Central memory CD8-positive, alpha-beta T cell (primary cell): ENCODE measurements at regions not wholly inside any gene's neighbourhood (a gene's known extent, or its start where the extent isn't known, plus 50 kb on each side); places are given as distances from the start of the nearest gene placed in this dataset.

Source experiments
- ATAC-seq: fragments of 150-1000 bp; cut with Tn5 transposase; replicated peaks from 2 replicates; pipeline ENCODE4 v1.10.0; 2022; ENCODE audit warnings: mild to moderate bottlenecking, moderate FRiP score, moderate number of reproducible peaks; ENCODE audit not compliant: poor library complexity, severe bottlenecking; ENCODE audit errors: extremely low read depth
- DNase-seq, 2 donors: peaks; one replicate each; pipeline ENCODE4 v3.0.0; 2021; ENCODE audit warnings: low spot score in 2 of 2
- H3K27ac Mint-ChIP-seq: one replicate; pipeline ENCODE4 v1.8.0; 2022; ENCODE audit warnings: low read depth, mild to moderate bottlenecking, moderate library complexity, mixed read lengths
- H3K27me3 Mint-ChIP-seq: one replicate; pipeline ENCODE4 v1.8.0; 2022; ENCODE audit warnings: mixed read lengths
- H3K36me3 Mint-ChIP-seq: one replicate; pipeline ENCODE4 v1.8.0; 2022; ENCODE audit warnings: mild to moderate bottlenecking, moderate library complexity, mixed read lengths; ENCODE audit not compliant: insufficient read depth
- H3K4me1 Mint-ChIP-seq: one replicate; pipeline ENCODE4 v1.8.0; 2022; ENCODE audit warnings: mixed read lengths
- H3K4me3 Mint-ChIP-seq: one replicate; pipeline ENCODE4 v1.8.0; 2022; ENCODE audit warnings: mild to moderate bottlenecking, moderate library complexity, mixed read lengths
- H3K9me3 Mint-ChIP-seq: one replicate; pipeline ENCODE4 v1.8.0; 2022; ENCODE audit warnings: mixed read lengths

DNA sequence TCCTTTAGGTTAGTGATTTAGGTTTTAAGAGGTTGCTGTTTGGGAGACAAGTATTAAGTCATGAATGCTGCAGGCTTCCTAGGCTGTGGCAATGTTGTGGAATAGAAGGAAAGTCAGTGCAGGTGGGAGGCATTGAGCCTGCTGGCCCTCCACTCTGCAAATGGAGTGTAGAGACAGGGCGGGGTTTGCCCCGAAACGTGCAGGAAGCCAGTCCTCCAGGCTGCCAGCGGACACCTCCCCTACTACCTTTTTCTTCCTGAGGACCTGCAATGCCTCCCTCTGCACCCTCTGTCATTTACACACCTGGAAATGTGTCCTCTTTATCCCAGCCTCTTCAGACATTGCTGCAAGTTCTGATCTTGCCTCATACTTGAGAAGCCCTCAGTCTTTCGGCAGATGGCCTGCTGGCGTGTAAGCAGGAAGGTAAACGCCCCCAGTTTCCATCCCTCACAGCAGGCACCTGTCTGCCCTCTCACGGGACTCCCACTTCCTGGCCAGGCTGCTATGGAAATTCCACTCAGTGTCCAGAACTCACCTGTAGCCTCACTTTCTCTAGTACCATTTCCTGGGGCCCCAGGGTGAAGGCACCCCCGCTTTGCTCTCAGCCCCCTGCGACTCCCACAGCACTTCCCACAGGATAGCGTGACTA lies 81.6 kb upstream of the BOD1 start:
- Mint-ChIP-seq H3K4me3 (no peak overlapping the region), H3K27ac (no peak overlapping the region), H3K4me1 (peaks cover 5% of the 10 kb centered on the region), H3K27me3 (peaks cover 18% of the 10 kb centered on the region), H3K9me3 (no peaks in the 10 kb centered on the region), H3K36me3 (no peaks in the 10 kb centered on the region)
- no peak for ATAC-seq
- no peak for DNase-seq

GRCh38 chr5:173699966-173700365 lies 83.5 kb upstream of the BOD1 start:
- Mint-ChIP-seq H3K4me1 (peaks cover 5% of the 10 kb centered on the region), H3K36me3 (no peaks in the 10 kb centered on the region), H3K27ac (no peak overlapping the region), H3K9me3 (no peaks in the 10 kb centered on the region), H3K4me3 (no peak overlapping the region), H3K27me3 (peaks cover 18% of the 10 kb centered on the region)
- ATAC-seq: no peak
- no peak for DNase-seq

DNA sequence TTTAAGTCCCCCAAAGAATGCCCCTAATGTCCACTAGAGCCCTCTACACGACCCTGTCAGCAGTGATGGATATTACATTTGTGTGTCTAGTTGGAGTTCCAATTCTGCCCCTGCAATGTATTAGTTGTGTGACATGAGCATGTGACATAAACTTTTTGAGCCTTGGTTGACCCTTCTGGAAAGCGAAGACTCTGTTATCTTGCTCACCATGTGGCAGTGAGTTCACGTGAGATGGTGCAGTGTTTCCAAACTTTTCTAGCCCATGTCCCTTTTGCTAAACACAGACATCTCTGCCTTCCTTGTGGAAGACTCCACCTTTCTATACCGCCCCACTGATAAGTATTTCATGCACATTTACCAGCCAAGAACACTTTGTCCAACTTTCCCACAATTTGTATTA lies 87.0 kb upstream of the BOD1 start:
- H3K9me3 Mint-ChIP-seq: no peaks in the 10 kb centered on the region
- no peaks in the 10 kb centered on the region for H3K36me3 Mint-ChIP-seq
- peaks cover 3% of the 10 kb centered on the region for H3K27me3 Mint-ChIP-seq
- DNase-seq (no peak), ATAC-seq (no peak)
- H3K4me1 Mint-ChIP-seq: peaks cover 2% of the 10 kb centered on the region
- no peak overlapping the region for H3K4me3 Mint-ChIP-seq
- H3K27ac Mint-ChIP-seq: no peak overlapping the region

DNA sequence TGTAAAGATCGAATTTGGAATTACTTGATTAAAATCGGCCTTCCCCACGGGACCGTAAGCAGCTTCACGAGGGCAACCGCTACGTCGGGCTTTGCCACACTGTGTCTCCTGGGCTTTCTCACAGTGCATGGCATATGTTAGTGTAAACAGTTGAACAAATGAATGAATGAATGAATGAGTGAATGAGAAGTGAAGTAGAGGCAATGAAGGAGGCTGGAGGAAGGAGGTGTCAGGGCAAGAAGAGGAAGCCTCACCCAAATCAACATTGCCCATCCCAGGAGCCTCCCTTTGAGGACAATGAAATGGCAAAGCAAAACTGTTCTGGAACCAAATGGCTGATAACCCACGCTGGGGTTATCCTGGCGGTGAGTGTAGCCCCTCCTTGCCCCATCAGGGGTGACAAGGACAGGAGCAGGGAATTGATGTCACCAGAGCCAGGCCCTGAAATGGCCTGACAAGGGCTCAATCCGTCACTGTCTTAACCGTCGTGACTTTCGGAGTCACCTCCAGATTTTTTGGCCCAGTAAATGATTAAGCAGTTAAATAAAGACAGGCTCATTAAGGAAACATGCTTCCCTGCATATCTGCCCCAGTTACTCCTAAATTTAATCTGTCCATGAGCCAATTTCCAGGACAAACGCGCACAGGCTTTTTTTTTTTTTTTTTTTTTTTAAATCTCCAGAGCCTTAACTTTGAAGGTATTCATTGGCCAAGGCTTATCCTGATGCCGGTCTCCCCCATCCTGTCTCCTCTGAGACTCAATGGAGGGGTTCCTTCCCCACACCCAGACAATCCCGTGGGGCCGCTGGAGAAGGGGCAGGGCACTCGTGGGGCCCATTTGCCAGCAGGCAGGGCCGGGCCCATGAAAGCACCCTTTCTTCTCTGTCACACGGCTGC lies 88.4 kb upstream of the BOD1 start:
- H3K4me1 Mint-ChIP-seq: no peaks in the 10 kb centered on the region
- H3K36me3 Mint-ChIP-seq: no peaks in the 10 kb centered on the region
- ATAC-seq (no peak), DNase-seq (no peak)
- no peaks in the 10 kb centered on the region for H3K27me3 Mint-ChIP-seq
- no peak overlapping the region for H3K27ac Mint-ChIP-seq
- no peaks in the 10 kb centered on the region for H3K9me3 Mint-ChIP-seq
- H3K4me3 Mint-ChIP-seq: no peak overlapping the region

DNA sequence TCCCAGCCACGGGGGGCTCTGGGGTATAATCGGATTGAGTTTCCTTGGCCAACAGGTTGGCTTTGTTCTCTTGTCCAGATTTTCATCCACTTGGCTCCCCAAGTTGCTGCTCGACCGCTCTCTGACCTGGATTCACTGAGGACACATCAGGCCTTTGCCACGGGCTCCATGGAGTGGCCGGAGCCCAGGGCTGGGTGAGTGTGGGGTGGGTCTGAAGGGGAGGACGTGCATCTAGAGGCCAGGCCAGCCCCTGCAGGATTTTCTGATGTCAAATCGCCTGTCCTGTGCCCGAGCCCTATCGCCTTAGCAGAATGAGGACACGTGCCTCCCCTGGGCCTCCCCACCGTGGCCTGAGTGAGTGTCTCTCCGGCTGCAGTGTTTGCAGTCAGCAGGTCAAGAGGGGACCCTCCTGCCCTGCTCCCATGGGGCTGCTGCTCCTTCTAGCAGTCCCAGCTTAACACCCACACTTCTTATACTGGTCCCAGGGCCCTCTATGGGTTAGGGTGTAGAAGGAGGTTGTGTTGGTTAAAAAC lies 89.1 kb upstream of the BOD1 start:
- ATAC-seq: no peak

DNA sequence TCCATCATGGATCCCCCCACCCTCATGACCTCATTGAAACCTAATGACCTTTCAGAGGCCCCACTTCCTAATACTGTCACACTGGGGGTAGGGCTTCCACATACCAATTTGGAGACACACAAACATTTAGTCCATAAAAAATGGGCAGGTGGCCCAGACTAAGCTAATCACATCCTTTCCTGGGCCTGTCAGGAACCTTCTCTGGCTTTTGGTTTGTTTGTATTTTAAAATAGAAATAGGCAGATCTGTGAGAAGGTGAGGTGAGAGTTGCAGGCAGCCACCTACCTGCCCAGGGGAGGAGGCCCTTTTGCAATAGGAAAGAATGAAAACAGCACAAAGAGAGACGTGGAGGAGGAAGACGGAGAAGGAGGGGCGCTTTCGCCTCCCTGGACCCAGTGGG lies 90.2 kb upstream of the BOD1 start:
- H3K36me3 Mint-ChIP-seq: no peaks in the 10 kb centered on the region
- H3K4me3 Mint-ChIP-seq: no peak overlapping the region
- no peak overlapping the region for H3K27ac Mint-ChIP-seq
- no peaks in the 10 kb centered on the region for H3K27me3 Mint-ChIP-seq
- no peak for ATAC-seq
- DNase-seq: no peak
- no peaks in the 10 kb centered on the region for H3K9me3 Mint-ChIP-seq
- no peaks in the 10 kb centered on the region for H3K4me1 Mint-ChIP-seq

More for the DNA sequence above, 89.1 kb upstream of the BOD1 start:
- Mint-ChIP-seq H3K27ac (no peak overlapping the region), H3K27me3 (no peaks in the 10 kb centered on the region), H3K36me3 (no peaks in the 10 kb centered on the region), H3K9me3 (no peaks in the 10 kb centered on the region), H3K4me1 (no peaks in the 10 kb centered on the region), H3K4me3 (no peak overlapping the region)
- no peak for DNase-seq

DNA sequence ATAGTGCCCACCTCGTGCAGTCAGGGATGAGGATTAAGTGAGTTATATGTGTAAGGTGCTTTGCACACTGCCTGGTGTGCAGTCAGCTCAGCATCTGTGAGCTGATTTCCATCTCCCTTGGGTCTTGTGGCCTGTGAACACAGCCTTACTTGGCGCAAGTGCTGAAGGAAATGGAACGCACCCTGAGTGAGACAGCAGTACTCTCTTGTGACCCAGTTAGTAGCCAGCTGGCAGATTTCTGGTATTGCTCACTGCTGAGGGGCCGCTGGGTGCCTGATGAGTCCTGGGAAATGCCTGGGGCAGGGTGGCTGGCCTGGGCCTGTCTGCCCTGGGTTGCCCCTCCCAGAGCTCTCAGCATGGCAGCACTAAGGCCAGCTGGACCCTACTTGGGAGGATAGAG lies 90.9 kb upstream of the BOD1 start:
- no peaks in the 10 kb centered on the region for H3K27me3 Mint-ChIP-seq
- no peaks in the 10 kb centered on the region for H3K9me3 Mint-ChIP-seq
- H3K27ac Mint-ChIP-seq: no peak overlapping the region
- ATAC-seq: no peak
- no peaks in the 10 kb centered on the region for H3K4me1 Mint-ChIP-seq
- no peak for DNase-seq
- H3K4me3 Mint-ChIP-seq: no peak overlapping the region
- H3K36me3 Mint-ChIP-seq: no peaks in the 10 kb centered on the region

GRCh38 chr5:173709145-173709544 lies 92.7 kb upstream of the BOD1 start:
- DNase-seq (no peak), ATAC-seq (no peak)
- H3K4me1 Mint-ChIP-seq: no peaks in the 10 kb centered on the region
- no peaks in the 10 kb centered on the region for H3K9me3 Mint-ChIP-seq
- H3K27me3 Mint-ChIP-seq: peaks cover 7% of the 10 kb centered on the region
- no peaks in the 10 kb centered on the region for H3K36me3 Mint-ChIP-seq
- no peak overlapping the region for H3K4me3 Mint-ChIP-seq
- H3K27ac Mint-ChIP-seq: no peak overlapping the region

GRCh38 chr5:173709761-173710160 lies 93.3 kb upstream of the BOD1 start:
- Mint-ChIP-seq H3K4me3 (no peak overlapping the region), H3K9me3 (no peaks in the 10 kb centered on the region), H3K27ac (no peak overlapping the region), H3K27me3 (peaks cover 9% of the 10 kb centered on the region), H3K36me3 (no peaks in the 10 kb centered on the region), H3K4me1 (no peaks in the 10 kb centered on the region)
- no peak for DNase-seq
- ATAC-seq: no peak

- no peaks in the 10 kb centered on the region for H3K36me3 Mint-ChIP-seq
- no peak overlapping the region for H3K4me3 Mint-ChIP-seq
- no peaks in the 10 kb centered on the region for H3K4me1 Mint-ChIP-seq
- peaks cover 9% of the 10 kb centered on the region for H3K27me3 Mint-ChIP-seq
- ATAC-seq (no peak), DNase-seq (no peak)
- H3K27ac Mint-ChIP-seq: no peak overlapping the region
- H3K9me3 Mint-ChIP-seq: no peaks in the 10 kb centered on the region
Measured at GRCh38 chr5:173710528-173710927, 94.1 kb upstream of the BOD1 start.

GRCh38 chr5:173711466-173711865 lies 95.0 kb upstream of the BOD1 start:
- no peaks in the 10 kb centered on the region for H3K36me3 Mint-ChIP-seq
- no peaks in the 10 kb centered on the region for H3K4me1 Mint-ChIP-seq
- no peak overlapping the region for H3K4me3 Mint-ChIP-seq
- DNase-seq (no peak), ATAC-seq (no peak)
- no peak overlapping the region for H3K27ac Mint-ChIP-seq
- H3K9me3 Mint-ChIP-seq: no peaks in the 10 kb centered on the region
- H3K27me3 Mint-ChIP-seq: peaks cover 9% of the 10 kb centered on the region

- no peak overlapping the region for H3K4me3 Mint-ChIP-seq
- no peak for ATAC-seq
- H3K36me3 Mint-ChIP-seq: no peaks in the 10 kb centered on the region
- H3K4me1 Mint-ChIP-seq: no peaks in the 10 kb centered on the region
- H3K9me3 Mint-ChIP-seq: no peaks in the 10 kb centered on the region
- DNase-seq: no peak
- no peak overlapping the region for H3K27ac Mint-ChIP-seq
- peaks cover 9% of the 10 kb centered on the region for H3K27me3 Mint-ChIP-seq
Measured at GRCh38 chr5:173712609-173713175, 96.2 kb upstream of the BOD1 start.
